ENCODE measurements at regions not wholly inside any gene's neighbourhood (a gene's known extent, or its start where the extent isn't known, plus 50 kb on each side); places are given as distances from the start of the nearest gene placed in this dataset.
A peak's percentile ranks its signal among the peaks of the same experiment; 100 is the strongest.

GRCh38 chrX:42536286-42536685 is 241.7 kb downstream of the PPP1R2C start:
- intact Hi-C loops (cut with DNase I), result no loop called here
- DNase-seq (no peak), ATAC-seq (ENCODE audit: poor library complexity) (no peak)

DNA sequence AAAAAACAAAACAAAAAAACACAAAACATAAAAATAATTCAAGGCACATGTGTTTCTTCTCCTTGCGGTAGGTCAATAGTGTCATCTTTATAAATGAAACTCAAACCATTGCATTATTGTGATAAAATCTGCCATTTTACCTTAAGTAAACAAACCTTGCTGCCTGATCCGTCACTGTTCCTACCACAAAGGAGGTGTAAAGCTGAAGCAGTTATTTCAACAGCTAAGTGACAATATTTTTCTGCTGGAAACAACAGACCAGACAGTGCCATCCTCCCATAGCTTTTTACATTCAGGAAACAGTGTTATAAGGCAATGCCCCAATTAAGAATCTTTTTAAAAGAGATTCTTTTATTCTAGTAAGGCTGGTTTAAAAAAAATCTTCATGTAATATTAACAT is 242.7 kb downstream of the PPP1R2C start:
- intact Hi-C loops (cut with DNase I), result no loop called here
- DNase-seq (no peak), ATAC-seq (ENCODE audit: poor library complexity) (no peak)

GRCh38 chrX:42533761-42534160 is 244.2 kb downstream of the PPP1R2C start:
- ATAC-seq (ENCODE audit: poor library complexity) (peak; percentile 36), DNase-seq (no peak)
- intact Hi-C loops (cut with DNase I), result no loop called here

DNA sequence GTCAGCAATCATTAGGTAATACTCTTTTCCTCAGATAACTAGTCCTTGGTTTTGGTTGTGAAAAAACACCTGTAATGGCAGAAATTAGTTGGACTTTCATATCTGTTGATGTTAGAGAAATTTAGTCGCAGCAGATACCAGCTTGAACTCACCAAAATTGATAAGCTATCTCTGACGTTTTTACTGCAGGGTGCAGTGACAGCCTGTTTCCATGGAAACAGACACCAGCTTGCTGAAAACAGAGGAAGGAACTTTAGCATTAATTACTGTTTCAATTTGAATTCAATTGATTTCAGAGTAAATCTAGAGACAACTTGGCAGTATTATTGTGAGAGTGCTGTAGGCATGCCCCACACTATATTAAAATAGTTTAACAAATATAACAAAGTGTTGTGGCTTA is 246.5 kb downstream of the PPP1R2C start:
- DNase-seq, result no peak
- no peak for ATAC-seq (ENCODE audit: poor library complexity)
- intact Hi-C loops (cut with DNase I), result no loop called here

GRCh38 chrX:42530027-42530426 is 247.9 kb downstream of the PPP1R2C start:
- intact Hi-C loops (cut with DNase I), result no loop called here
- ATAC-seq (ENCODE audit: poor library complexity), result no peak
- no peak for DNase-seq

- DNase-seq (no peak), ATAC-seq (ENCODE audit: poor library complexity) (no peak)
- intact Hi-C loops (cut with DNase I), result no loop called here
These were observed 253.6 kb downstream of the PPP1R2C start for GRCh38 chrX:42524379-42524778.

DNA sequence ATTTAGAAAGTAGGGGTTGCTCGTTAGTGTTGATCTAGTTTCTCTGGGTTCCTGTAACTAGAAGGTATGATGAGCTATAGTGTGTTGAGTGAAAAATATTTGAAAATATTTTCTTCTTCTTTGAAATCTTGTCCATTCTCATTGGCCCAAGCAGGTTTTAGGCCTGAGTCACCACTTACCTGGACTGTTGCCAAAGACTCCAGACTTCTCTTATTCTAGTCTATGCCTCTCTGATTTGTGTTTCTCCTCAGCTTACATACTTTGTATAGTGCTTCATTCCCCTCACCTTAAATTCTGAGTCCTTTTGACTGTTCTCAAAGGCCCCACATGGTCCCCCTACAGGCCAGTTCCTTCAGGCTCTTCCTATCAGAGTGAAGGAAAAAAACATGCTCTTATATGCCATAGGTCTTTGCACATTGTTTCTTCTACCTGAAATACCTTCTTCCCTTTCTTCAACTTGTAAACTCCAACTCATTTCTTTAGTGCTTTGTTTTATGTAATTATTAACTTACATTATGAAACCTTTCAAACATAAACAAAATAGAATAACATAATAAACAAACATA is 258.2 kb downstream of the PPP1R2C start:
- intact Hi-C loops (cut with DNase I), result no loop called here
- ATAC-seq (ENCODE audit: poor library complexity), result no peak

GRCh38 chrX:42515939-42516338 is 262.0 kb downstream of the PPP1R2C start:
- DNase-seq (no peak), ATAC-seq (ENCODE audit: poor library complexity) (no peak)
- intact Hi-C loops (cut with DNase I), result no loop called here

More for the DNA sequence above, 258.2 kb downstream of the PPP1R2C start:
- no peak for DNase-seq

DNA sequence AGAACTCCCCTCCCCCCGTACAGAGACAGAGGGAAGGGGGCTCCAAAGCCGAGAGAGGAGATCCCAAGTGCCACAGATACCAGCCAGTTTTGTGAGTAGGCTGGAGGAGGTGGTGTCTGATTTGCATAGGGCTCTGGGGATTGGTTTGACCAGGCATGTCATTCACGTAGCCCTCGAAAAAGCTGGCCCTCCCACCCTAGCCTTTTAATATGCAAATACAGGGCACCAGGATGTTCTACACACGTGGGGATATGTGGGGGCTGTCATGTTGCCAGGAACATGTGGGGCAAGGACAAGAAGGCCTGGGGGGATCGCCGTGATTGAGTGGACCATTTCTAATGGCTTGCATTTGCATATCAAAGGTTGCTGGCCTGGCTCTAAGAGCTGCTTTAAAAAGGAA is 272.9 kb downstream of the PPP1R2C start:
- intact Hi-C loops (cut with DNase I), result no loop called here
- DNase-seq (no peak), ATAC-seq (ENCODE audit: poor library complexity) (no peak)

GRCh38 chrX:42499620-42500019 is 278.3 kb downstream of the PPP1R2C start:
- no peak for DNase-seq
- intact Hi-C loops (cut with DNase I), result no loop called here
- no peak for ATAC-seq (ENCODE audit: poor library complexity)

DNA sequence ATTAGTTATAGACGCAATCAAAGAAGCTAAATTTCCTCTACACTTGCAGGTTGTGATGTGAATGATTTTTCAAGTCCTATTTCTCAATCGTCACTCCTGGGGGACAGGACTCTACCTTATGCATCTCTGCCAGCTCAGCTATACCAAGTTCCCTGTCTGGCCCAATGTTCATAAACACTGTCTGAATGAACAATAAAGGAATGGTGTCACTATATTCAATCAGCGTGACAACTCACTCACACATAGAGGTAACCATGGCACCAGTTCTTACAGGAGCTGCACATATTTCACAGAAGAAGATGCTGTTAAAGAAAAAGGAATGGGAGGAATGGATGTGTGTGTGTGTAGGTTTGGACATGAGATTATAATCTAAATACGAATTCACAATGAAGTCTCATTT is 280.6 kb downstream of the PPP1R2C start:
- DNase-seq, result no peak
- intact Hi-C loops (cut with DNase I), result no loop called here
- no peak for ATAC-seq (ENCODE audit: poor library complexity)

GRCh38 chrX:42496239-42496638 is 281.7 kb downstream of the PPP1R2C start:
- intact Hi-C loops (cut with DNase I), result no loop called here
- DNase-seq, result no peak
- ATAC-seq (ENCODE audit: poor library complexity), result no peak

DNA sequence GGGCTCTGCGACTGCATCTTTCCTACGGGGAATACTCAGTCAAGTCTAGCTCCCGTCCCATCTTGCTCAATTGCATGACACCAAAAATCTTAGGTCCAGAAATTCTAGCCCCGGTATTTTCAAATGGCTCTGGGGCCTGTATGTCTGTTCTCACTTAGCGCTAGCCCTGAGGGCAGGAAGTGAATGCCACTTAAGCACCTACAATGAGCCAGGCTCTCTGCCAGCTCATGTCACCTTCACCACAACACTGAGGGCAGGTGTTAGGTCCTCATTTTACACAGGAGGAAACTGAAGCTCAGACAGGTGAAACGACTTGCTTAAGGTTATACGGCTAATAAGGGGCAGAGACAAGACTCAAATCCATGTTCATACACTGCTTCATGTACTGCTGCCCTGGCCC is 282.8 kb downstream of the PPP1R2C start:
- ATAC-seq (ENCODE audit: poor library complexity) (no peak), DNase-seq (no peak)
- intact Hi-C loops (cut with DNase I), result no loop called here

- no peak for ATAC-seq (ENCODE audit: poor library complexity)
- intact Hi-C loops (cut with DNase I), result no loop called here
These were observed 286.6 kb downstream of the PPP1R2C start for GRCh38 chrX:42491137-42491907.

DNA sequence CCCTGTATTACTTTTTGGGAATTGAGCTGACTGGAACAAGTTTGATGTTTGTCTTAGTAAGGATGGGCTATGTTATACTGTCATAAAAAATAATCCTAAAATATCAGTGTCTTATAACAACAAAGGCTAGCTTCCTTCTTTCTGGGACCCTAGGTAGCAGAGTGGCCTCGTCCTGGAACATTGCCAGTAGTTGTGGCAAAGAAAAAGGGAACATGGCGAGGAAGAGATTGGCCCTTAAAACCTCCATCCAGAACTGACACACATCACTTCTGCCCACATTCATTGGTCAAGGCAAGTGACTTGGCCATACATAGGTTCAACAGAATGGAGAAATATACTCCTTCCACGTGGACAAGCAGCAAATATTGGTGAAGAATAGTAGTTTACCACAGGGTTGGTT is 287.9 kb downstream of the PPP1R2C start:
- intact Hi-C loops (cut with DNase I), result no loop called here
- no peak for DNase-seq
- ATAC-seq (ENCODE audit: poor library complexity), result no peak

More at GRCh38 chrX:42491137-42491907, 286.6 kb downstream of the PPP1R2C start:
- DNase-seq, result no peak

DNA sequence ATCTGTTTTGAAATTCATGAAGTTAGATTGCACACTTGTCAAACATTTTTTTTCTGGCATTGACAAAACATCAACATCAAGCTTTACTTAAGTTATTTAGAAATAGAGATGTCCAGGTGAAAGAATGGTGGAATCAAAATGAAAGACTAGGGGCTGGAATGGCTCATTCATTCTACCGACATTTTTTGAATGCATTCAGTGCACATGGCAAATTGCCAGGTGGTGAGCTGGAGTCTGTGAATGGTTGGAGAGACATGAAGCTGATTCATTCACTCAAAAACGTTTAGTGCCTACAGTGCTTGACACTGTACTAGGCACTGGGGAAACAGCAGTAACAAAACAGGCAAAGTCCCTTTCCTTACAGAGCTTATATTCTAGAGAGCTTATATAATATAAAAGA is 292.4 kb downstream of the PPP1R2C start:
- intact Hi-C loops (cut with DNase I), result no loop called here
- DNase-seq (no peak), ATAC-seq (ENCODE audit: poor library complexity) (no peak)

DNA sequence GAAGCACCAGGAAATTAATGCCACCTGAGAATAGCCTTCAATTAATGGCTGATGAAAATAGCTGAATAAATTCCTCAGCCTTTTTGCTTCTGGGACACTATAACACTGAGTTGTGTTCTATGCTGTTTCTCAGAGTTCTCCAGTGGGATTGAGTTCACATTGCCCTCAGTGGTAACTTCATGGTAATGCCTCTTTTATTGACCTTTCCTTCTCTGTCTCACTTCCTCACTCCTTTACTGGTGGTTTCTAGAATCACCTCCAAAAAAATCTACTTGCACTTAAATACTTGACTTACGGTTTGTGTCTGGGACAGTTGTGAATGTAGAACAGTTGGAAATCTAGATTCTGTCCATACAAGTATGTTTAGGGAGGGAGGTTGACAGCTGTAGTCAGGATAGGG is 293.7 kb downstream of the PPP1R2C start:
- no peak for ATAC-seq (ENCODE audit: poor library complexity)
- intact Hi-C loops (cut with DNase I), result no loop called here
- no peak for DNase-seq

GRCh38 chrX:42477396-42477795 is 300.6 kb downstream of the PPP1R2C start:
- DNase-seq (no peak), ATAC-seq (ENCODE audit: poor library complexity) (no peak)
- intact Hi-C loops (cut with DNase I), result no loop called here

GRCh38 chrX:42472727-42473126 is 305.2 kb downstream of the PPP1R2C start:
- DNase-seq, result no peak
- no peak for ATAC-seq (ENCODE audit: poor library complexity)
- intact Hi-C loops (cut with DNase I), result no loop called here

DNA sequence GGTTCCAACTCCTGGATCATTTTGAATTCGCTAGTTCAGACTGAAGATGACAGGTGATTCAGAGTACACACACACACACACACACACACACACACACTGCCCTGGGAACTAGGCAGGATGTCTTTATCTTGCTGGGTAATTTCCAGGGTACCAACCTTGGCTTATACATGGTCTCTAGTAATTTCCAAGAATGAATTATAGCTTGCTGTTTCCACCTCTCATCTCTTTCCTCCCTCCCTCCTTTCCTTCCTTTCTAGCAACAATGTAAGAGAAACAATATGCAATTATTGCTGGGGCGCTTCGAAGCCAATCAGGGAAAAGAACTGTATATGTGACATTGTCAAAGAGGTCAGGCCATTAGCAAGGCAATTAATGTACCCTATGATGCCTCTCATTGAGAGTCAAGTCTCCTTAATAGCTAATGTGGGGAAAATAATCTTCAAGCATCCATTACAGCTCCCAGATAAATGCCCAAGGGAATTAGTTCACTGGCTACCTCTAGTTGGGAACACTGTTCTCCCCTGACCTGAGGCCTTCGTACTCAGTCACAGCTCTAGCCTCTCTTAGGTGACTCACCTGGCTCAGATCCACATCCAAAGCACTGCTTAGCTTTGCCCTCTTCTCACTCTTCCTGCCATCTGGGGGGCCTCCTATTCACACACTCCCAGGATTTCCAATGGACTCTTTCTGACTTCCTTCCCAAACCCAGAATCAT is 311.5 kb downstream of the PPP1R2C start:
- intact Hi-C loops (cut with DNase I), result no loop called here
- DNase-seq, result no peak
- ATAC-seq (ENCODE audit: poor library complexity), result no peak
